ENCODE measurements at regions not wholly inside any gene's neighbourhood (a gene's known extent, or its start where the extent isn't known, plus 50 kb on each side); places are given as distances from the start of the nearest gene placed in this dataset.
"Not testable (repeated sequence)": the region's sequence is repeated elsewhere in the genome, so short reads cannot be mapped to it uniquely, and the experiment has no call there.

DNA sequence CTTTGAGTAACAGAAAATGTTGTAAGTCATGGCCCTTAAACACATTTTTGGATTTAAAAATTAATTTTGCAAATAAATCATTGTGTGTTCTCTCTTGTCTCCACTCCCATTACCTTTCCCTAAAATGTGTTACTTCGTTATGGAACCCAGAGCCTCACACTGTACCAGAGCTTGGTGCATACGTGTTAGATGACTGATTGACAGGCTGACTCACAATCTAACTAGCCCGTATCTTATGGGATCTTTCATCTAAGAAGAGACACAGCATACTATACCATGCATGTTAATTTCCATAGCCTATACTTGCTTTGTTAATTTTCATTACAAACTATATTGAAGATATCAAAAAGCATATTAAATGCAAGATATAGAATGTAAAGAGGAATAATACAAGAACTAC is 87.1 kb downstream of the SPRY4 start:
- TF ChIP-seq, protein P1, sequence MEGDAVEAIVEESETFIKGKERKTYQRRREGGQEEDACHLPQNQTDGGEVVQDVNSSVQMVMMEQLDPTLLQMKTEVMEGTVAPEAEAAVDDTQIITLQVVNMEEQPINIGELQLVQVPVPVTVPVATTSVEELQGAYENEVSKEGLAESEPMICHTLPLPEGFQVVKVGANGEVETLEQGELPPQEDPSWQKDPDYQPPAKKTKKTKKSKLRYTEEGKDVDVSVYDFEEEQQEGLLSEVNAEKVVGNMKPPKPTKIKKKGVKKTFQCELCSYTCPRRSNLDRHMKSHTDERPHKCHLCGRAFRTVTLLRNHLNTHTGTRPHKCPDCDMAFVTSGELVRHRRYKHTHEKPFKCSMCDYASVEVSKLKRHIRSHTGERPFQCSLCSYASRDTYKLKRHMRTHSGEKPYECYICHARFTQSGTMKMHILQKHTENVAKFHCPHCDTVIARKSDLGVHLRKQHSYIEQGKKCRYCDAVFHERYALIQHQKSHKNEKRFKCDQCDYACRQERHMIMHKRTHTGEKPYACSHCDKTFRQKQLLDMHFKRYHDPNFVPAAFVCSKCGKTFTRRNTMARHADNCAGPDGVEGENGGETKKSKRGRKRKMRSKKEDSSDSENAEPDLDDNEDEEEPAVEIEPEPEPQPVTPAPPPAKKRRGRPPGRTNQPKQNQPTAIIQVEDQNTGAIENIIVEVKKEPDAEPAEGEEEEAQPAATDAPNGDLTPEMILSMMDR (conservative IDR thresholded peaks at IDR 0.05; ENCODE audit: low read depth in 2 of 2), result no peak
- TF ChIP-seq JUNB (IDR thresholded peaks at IDR 0.05; ENCODE audit: unreplicated experiment), result no peak

DNA sequence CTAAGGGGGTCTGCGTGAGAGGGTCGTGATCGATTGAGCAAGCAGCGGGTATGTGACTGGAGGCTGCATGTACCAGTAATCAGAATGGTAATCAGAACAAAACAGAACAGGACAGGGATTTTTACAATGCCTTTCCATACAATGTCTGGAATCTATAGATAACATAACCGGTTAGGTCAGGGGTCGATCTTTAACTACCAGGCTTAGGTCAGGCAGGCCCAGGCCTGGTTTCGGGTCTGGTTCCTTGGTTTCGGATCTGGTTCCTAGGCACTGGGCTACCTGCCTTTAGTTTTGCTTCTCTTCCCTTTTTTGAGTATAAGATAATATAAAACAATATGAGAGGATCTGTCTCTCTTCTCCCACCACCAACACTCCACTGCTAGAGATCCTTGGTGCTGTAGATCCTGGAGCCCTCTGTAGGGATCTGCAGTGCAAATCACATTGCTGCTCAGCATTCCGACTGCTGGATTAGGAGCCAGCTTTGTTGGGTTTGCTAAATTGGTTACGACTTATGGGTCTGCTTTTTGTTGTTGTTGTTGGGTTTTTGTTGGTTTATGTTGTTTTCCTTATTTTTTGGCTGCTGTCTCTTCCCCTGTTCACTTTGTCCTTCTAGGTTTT is 88.0 kb downstream of the SPRY4 start:
- not testable (repeated sequence) for H3K36me3 ChIP-seq (ENCODE audit: insufficient read depth); H3K79me2 ChIP-seq (replicated peaks; ENCODE audit: insufficient read depth); H3K9me2 ChIP-seq (ENCODE audit: insufficient read depth); ATAC-seq; H3K27me3 ChIP-seq (ENCODE audit: insufficient read depth); H4K20me1 ChIP-seq (replicated peaks; ENCODE audit: insufficient read depth); H3K9me3 Mint-ChIP-seq
- Mint-ChIP-seq H3K27ac (peak overlapping the region; percentile 92), H3K4me1 (peaks cover 45% of the 10 kb centered on the region), H3K27me3 (ENCODE audit: insufficient read depth, low read depth, poor library complexity) (peaks cover 11% of the 10 kb centered on the region), H3K36me3 (ENCODE audit: low read depth) (peaks cover 13% of the 10 kb centered on the region), H3K4me3 (peak overlapping the region; percentile 50; the same call in 1 of the 3 replicates)
- Histone ChIP-seq H2AFZ (peak overlapping the region; percentile 87), H3K27ac (ENCODE audit: low read depth) (peak overlapping the region; percentile 97), H3K4me2 (peak overlapping the region; percentile 65), H3K4me3 (peak overlapping the region; percentile 12; the same call in 1 of the 2 replicates), H3K4me1 (ENCODE audit: insufficient read depth) (peaks cover 37% of the 10 kb centered on the region), H3F3A (replicated peaks; ENCODE audit: low read depth) (peaks cover 17% of the 10 kb centered on the region)
- peak; percentile 33 for DNase-seq (ENCODE audit: low spot score)

More for the DNA sequence above, 87.1 kb downstream of the SPRY4 start:
- ATAC-seq (no peak), DNase-seq (ENCODE audit: low spot score) (no peak)
- H3K9me2 ChIP-seq (ENCODE audit: insufficient read depth), result no peaks in the 10 kb centered on the region
- peaks cover 17% of the 10 kb centered on the region for H3F3A ChIP-seq (replicated peaks; ENCODE audit: low read depth)
- Mint-ChIP-seq H3K36me3 (ENCODE audit: low read depth) (peaks cover 18% of the 10 kb centered on the region), H3K27ac (no peak overlapping the region; the same call in 1 of the 2 replicates), H3K4me1 (peaks cover 45% of the 10 kb centered on the region), H3K9me3 (peaks cover 11% of the 10 kb centered on the region), H3K4me3 (no peak overlapping the region), H3K27me3 (ENCODE audit: insufficient read depth, low read depth, poor library complexity) (peaks cover 11% of the 10 kb centered on the region)
- no peaks in the 10 kb centered on the region for H3K36me3 ChIP-seq (ENCODE audit: insufficient read depth)
- H2AFZ ChIP-seq, result no peak overlapping the region
- no peaks in the 10 kb centered on the region for H3K27me3 ChIP-seq (ENCODE audit: insufficient read depth)
- H4K20me1 ChIP-seq (replicated peaks; ENCODE audit: insufficient read depth), result no peaks in the 10 kb centered on the region
- H3K27ac ChIP-seq (ENCODE audit: low read depth), result no peak overlapping the region
- no peak overlapping the region for H3K4me3 ChIP-seq
- peaks cover 37% of the 10 kb centered on the region for H3K4me1 ChIP-seq (ENCODE audit: insufficient read depth)
- no peak overlapping the region for H3K4me2 ChIP-seq
- no peaks in the 10 kb centered on the region for H3K79me2 ChIP-seq (replicated peaks; ENCODE audit: insufficient read depth)

- H3K4me1 ChIP-seq (ENCODE audit: insufficient read depth), result peaks cover 37% of the 10 kb centered on the region
- no peaks in the 10 kb centered on the region for H3K27me3 ChIP-seq (ENCODE audit: insufficient read depth)
- DNase-seq (ENCODE audit: low spot score), result peak; percentile 53
- peaks cover 13% of the 10 kb centered on the region for H3K36me3 Mint-ChIP-seq (ENCODE audit: low read depth)
- H2AFZ ChIP-seq, result peak overlapping the region; percentile 87
- no peaks in the 10 kb centered on the region for H3K9me2 ChIP-seq (ENCODE audit: insufficient read depth)
- H3K27ac ChIP-seq (ENCODE audit: low read depth), result peak overlapping the region; percentile 97
- H3K27me3 Mint-ChIP-seq (ENCODE audit: insufficient read depth, low read depth, poor library complexity), result peaks cover 13% of the 10 kb centered on the region
- H3K4me2 ChIP-seq, result peak overlapping the region; percentile 65
- peaks cover 5% of the 10 kb centered on the region; the same call in 2 of the 3 replicates for H3K9me3 Mint-ChIP-seq
- H4K20me1 ChIP-seq (replicated peaks; ENCODE audit: insufficient read depth), result no peaks in the 10 kb centered on the region
- H3K36me3 ChIP-seq (ENCODE audit: insufficient read depth), result no peaks in the 10 kb centered on the region; the same call in 1 of the 2 replicates
- H3K4me1 Mint-ChIP-seq, result peaks cover 45% of the 10 kb centered on the region
- H3K79me2 ChIP-seq (replicated peaks; ENCODE audit: insufficient read depth), result no peaks in the 10 kb centered on the region
- peak overlapping the region; percentile 12 for H3K4me3 ChIP-seq
- H3K4me3 Mint-ChIP-seq, result peak overlapping the region; percentile 50
- peaks cover 17% of the 10 kb centered on the region for H3F3A ChIP-seq (replicated peaks; ENCODE audit: low read depth)
- peak; percentile 55 for ATAC-seq
- H3K27ac Mint-ChIP-seq, result peak overlapping the region; percentile 92
- TF ChIP-seq JUNB (IDR thresholded peaks at IDR 0.05; ENCODE audit: unreplicated experiment), result no peak
- TF ChIP-seq EZH2phosphoT487 (IDR thresholded peaks at IDR 0.05; ENCODE audit: unreplicated experiment), result no peak
- TF ChIP-seq, protein P1 (conservative IDR thresholded peaks at IDR 0.05; ENCODE audit: low read depth in 2 of 2), result no peak
- TF ChIP-seq NANOG (IDR thresholded peaks at IDR 0.05; ENCODE audit: borderline replicate concordance), result no peak
- TF ChIP-seq ETS1 (IDR thresholded peaks at IDR 0.05), result no peak
These were observed 88.8 kb downstream of the SPRY4 start for GRCh38 chr5:142235870-142236672.

Measured in GM23338 (cell line).